ENCODE measurements at regions not wholly inside any gene's neighbourhood (a gene's known extent, or its start where the extent isn't known, plus 50 kb on each side); places are given as distances from the start of the nearest gene placed in this dataset.

GRCh38 chr4:12053556-12053955, 624.9 kb upstream of the HS3ST1 start:
- CTCF ChIA-PET: no interaction called here
- Histone ChIP-seq H3K4me3 (no peak overlapping the region), H3K27ac (no peak overlapping the region), H3K4me1 (no peaks in the 10 kb centered on the region), H3K4me2 (no peak overlapping the region), H3K9me3 (no peaks in the 10 kb centered on the region)
- no peak for TF ChIP-seq TP53 (CRISPR knock-in tag; IDR thresholded peaks at IDR 0.05)
- no peak for TF ChIP-seq EHMT2 (IDR thresholded peaks at IDR 0.05; ENCODE audit: low read depth)
- no peak for TF ChIP-seq GATA3 (IDR thresholded peaks at IDR 0.05; ENCODE audit: borderline replicate concordance)
- no peak for TF ChIP-seq CEBPB (IDR thresholded peaks at IDR 0.05)
- no peak for TF ChIP-seq CHD4 (IDR thresholded peaks at IDR 0.05; ENCODE audit: borderline replicate concordance)
- no peak for TF ChIP-seq HOXB5 (CRISPR knock-in tag; IDR thresholded peaks at IDR 0.05)
- TF ChIP-seq MAX (IDR thresholded peaks at IDR 0.05): no peak
- no peak for TF ChIP-seq MAZ (IDR thresholded peaks at IDR 0.05; ENCODE audit: borderline replicate concordance, low read depth, low read length)
- no peak for TF ChIP-seq RFX5 (IDR thresholded peaks at IDR 0.05)
- TF ChIP-seq ESRRA (IDR thresholded peaks at IDR 0.05; ENCODE audit: borderline replicate concordance, low read length): no peak
- no peak for TF ChIP-seq MYC (IDR thresholded peaks at IDR 0.05; ENCODE audit: borderline replicate concordance, low read length)
- POLR2A ChIA-PET: no interaction called here
- ATAC-seq: no peak
- no peak for FAIRE-seq
- no peak for DNase-seq (ENCODE audit: low read depth in 1 of 2, low spot score in 1 of 2)

GRCh38 chr4:12050357-12050756, 621.7 kb upstream of the HS3ST1 start:
- no peak overlapping the region for H3K4me2 ChIP-seq
- H3K4me1 ChIP-seq: no peaks in the 10 kb centered on the region
- DNase-seq (ENCODE audit: low read depth in 1 of 2, low spot score in 1 of 2): no peak
- ATAC-seq: no peak
- no peak for TF ChIP-seq EHF (CRISPR knock-in tag; IDR thresholded peaks at IDR 0.05)
- no peak for TF ChIP-seq POLR2AphosphoS2 (conservative IDR thresholded peaks at IDR 0.05; ENCODE audit: low read length)
- TF ChIP-seq RARB (CRISPR knock-in tag; IDR thresholded peaks at IDR 0.05): no peak
- TF ChIP-seq RNF2 (IDR thresholded peaks at IDR 0.05; ENCODE audit: borderline replicate concordance, low read depth): no peak
- no peak for TF ChIP-seq BCL3 (IDR thresholded peaks at IDR 0.05)
- FAIRE-seq: no peak
- CTCF ChIA-PET: no interaction called here
- H3K4me3 ChIP-seq: no peak overlapping the region
- H3K9me3 ChIP-seq: no peaks in the 10 kb centered on the region
- POLR2A ChIA-PET: no interaction called here
- H3K27ac ChIP-seq: no peak overlapping the region

GRCh38 chr4:12042818-12043217, 614.1 kb upstream of the HS3ST1 start:
- ChIA-PET CTCF (no interaction called here), POLR2A (no interaction called here)
- ATAC-seq (no peak), FAIRE-seq (no peak), DNase-seq (ENCODE audit: low read depth in 1 of 2, low spot score in 1 of 2) (no peak)
- Histone ChIP-seq H3K27ac (no peak overlapping the region), H3K4me3 (no peak overlapping the region), H3K4me1 (no peaks in the 10 kb centered on the region), H3K9me3 (no peaks in the 10 kb centered on the region), H3K4me2 (no peak overlapping the region)
- TF ChIP-seq JUN (IDR thresholded peaks at IDR 0.05): no peak
- TF ChIP-seq RARB (CRISPR knock-in tag; IDR thresholded peaks at IDR 0.05): no peak
- no peak for TF ChIP-seq ATOH8 (CRISPR knock-in tag; IDR thresholded peaks at IDR 0.05; ENCODE audit: low read depth)
- no peak for TF ChIP-seq CBX8 (IDR thresholded peaks at IDR 0.05)
- TF ChIP-seq HOXB13 (CRISPR knock-in tag; IDR thresholded peaks at IDR 0.05; ENCODE audit: low read depth): no peak
- TF ChIP-seq HEYL (CRISPR knock-in tag; IDR thresholded peaks at IDR 0.05): no peak
- TF ChIP-seq CEBPB (IDR thresholded peaks at IDR 0.05): no peak
- no peak for TF ChIP-seq TP53 (CRISPR knock-in tag; IDR thresholded peaks at IDR 0.05)
- no peak for TF ChIP-seq FOSB (CRISPR knock-in tag; IDR thresholded peaks at IDR 0.05)
- TF ChIP-seq MAFK (IDR thresholded peaks at IDR 0.05; ENCODE audit: partially characterized antibody): no peak
- TF ChIP-seq SREBF2 (IDR thresholded peaks at IDR 0.05): no peak
- no peak for TF ChIP-seq CHD2 (IDR thresholded peaks at IDR 0.05; ENCODE audit: low read length, partially characterized antibody)
- TF ChIP-seq HES2 (IDR thresholded peaks at IDR 0.05): no peak
- no peak for TF ChIP-seq KDM5A (IDR thresholded peaks at IDR 0.05)
- no peak for TF ChIP-seq MAZ (IDR thresholded peaks at IDR 0.05; ENCODE audit: borderline replicate concordance, low read depth, low read length)
- TF ChIP-seq RNF2 (IDR thresholded peaks at IDR 0.05; ENCODE audit: borderline replicate concordance, low read depth): no peak
- no peak for TF ChIP-seq USF2 (IDR thresholded peaks at IDR 0.05)
- no peak for TF ChIP-seq JUNB (IDR thresholded peaks at IDR 0.05)
- 5% methylated on average over 4 of the region's 4 CpGs for WGBS (ENCODE audit: missing lambda C conversion rate)
